CD4-positive, alpha-beta memory T cell (primary cell): ENCODE measurements at regions not wholly inside any gene's neighbourhood (a gene's known extent, or its start where the extent isn't known, plus 50 kb on each side); places are given as distances from the start of the nearest gene placed in this dataset.
A peak's percentile ranks its signal among the peaks of the same experiment; 100 is the strongest.

Source experiments
- CTCF ChIA-PET: fragments of 350-600 bp; sonication (Branson Sonifier 250); formaldehyde crosslinking; loops from one replicate; lab custom pipeline; 2021; ENCODE audit warnings: inconsistent platforms; ENCODE audit not compliant: partially characterized antibody; lab: Charles Lee
- POLR2A ChIA-PET: fragments of 350-600 bp; sonication (Branson Sonifier 250); formaldehyde crosslinking; loops from one replicate; lab custom pipeline; 2021; ENCODE audit not compliant: partially characterized antibody; lab: Charles Lee
- DNase-seq, 5 donors: peaks; one replicate each; pipeline versions ENCODE4 v3.0.0 to v3.0.0-alpha.2; 2020 to 2022; ENCODE audit warnings: mixed read lengths in 1 of 5
- H3K27ac ChIP-seq: one replicate; pipeline ENCODE4 v1.7.0; 2013; ENCODE audit warnings: low read depth, low read length
- H3K27me3 ChIP-seq: 2 replicates; pipeline ENCODE4 v1.7.0; 2013; ENCODE audit warnings: mild to moderate bottlenecking, low read length, moderate library complexity; ENCODE audit not compliant: insufficient read depth
- H3K36me3 ChIP-seq: 2 replicates; pipeline ENCODE4 v1.7.0; 2013; ENCODE audit warnings: mild to moderate bottlenecking, low read length, moderate library complexity; ENCODE audit not compliant: insufficient read depth
- H3K4me1 ChIP-seq: 2 replicates; pipeline ENCODE4 v1.7.0; 2013; ENCODE audit warnings: mild to moderate bottlenecking, low read length, moderate library complexity; ENCODE audit not compliant: insufficient read depth
- H3K4me3 ChIP-seq, 2 donors: one replicate each; pipeline ENCODE4 v1.7.0; 2013; ENCODE audit warnings: low read length in 2 of 2, mild to moderate bottlenecking in 1 of 2
- H3K9me3 ChIP-seq, 2 donors: one replicate each; pipeline ENCODE4 v1.7.0; 2013; ENCODE audit warnings: low read length in 2 of 2, control low read depth in 1 of 2; ENCODE audit not compliant: control insufficient read depth in 1 of 2
- H3K27ac Mint-ChIP-seq, 7 donors: one replicate each; pipeline ENCODE4 v1.8.0; 2020 to 2021; ENCODE audit warnings: mixed read lengths in 7 of 7, mild to moderate bottlenecking in 6 of 7, inconsistent platforms in 3 of 7, moderate library complexity in 3 of 7
- H3K27me3 Mint-ChIP-seq, 2 donors: one replicate each; pipeline ENCODE4 v1.8.0; 2020 to 2021; ENCODE audit warnings: mixed read lengths in 2 of 2
- H3K36me3 Mint-ChIP-seq, 2 donors: one replicate each; pipeline ENCODE4 v1.8.0; 2020 to 2021; ENCODE audit warnings: mixed read lengths in 2 of 2, inconsistent platforms in 1 of 2, mild to moderate bottlenecking in 1 of 2
- H3K4me1 Mint-ChIP-seq, 4 donors: one replicate each; pipeline ENCODE4 v1.8.0; 2020 to 2021; ENCODE audit warnings: mixed read lengths in 4 of 4, mild to moderate bottlenecking in 1 of 4
- H3K4me3 Mint-ChIP-seq, 8 donors: one replicate each; pipeline ENCODE4 v1.8.0; 2020 to 2021; ENCODE audit warnings: mixed read lengths in 8 of 8, mild to moderate bottlenecking in 7 of 8, moderate library complexity in 6 of 8, inconsistent platforms in 3 of 8
- H3K9me3 Mint-ChIP-seq, 8 donors: one replicate each; pipeline ENCODE4 v1.8.0; 2020 to 2021; ENCODE audit warnings: mixed read lengths in 8 of 8, mild to moderate bottlenecking in 5 of 8, inconsistent platforms in 3 of 8, moderate library complexity in 1 of 8
- intact Hi-C: fragments of 100-400 bp; cut with micrococcal nuclease; formaldehyde crosslinking; loops from one replicate; pipeline ENCODE4 v1.15.1; 2023

GRCh38 chr6:137685798-137686375 is 181.2 kb upstream of the TNFAIP3 start:
- no peak for DNase-seq
- Histone ChIP-seq H3K4me3 (no peak overlapping the region), H3K4me1 (no peaks in the 10 kb centered on the region), H3K36me3 (no peaks in the 10 kb centered on the region), H3K9me3 (no peaks in the 10 kb centered on the region), H3K27ac (no peak overlapping the region), H3K27me3 (no peaks in the 10 kb centered on the region)
- H3K4me3 Mint-ChIP-seq, result no peak overlapping the region
- POLR2A ChIA-PET, result interaction anchor here (1.2 kb wide), 1 partner anchor 10 kb away, joined by 3 read pairs; no protein-coding TSS in a partner anchor
- peaks cover 2 to 3% of the 10 kb centered on the region in 2 donors for H3K27me3 Mint-ChIP-seq
- no peaks in the 10 kb centered on the region for H3K36me3 Mint-ChIP-seq
- intact Hi-C loops, result no loop called here
- H3K4me1 Mint-ChIP-seq, result peaks cover 0 to 5% (median 2%) of the 10 kb centered on the region in 4 donors
- CTCF ChIA-PET, result interaction anchor here (1.2 kb wide), 1 partner anchor 19 kb away, joined by 3 read pairs; no protein-coding TSS in a partner anchor
- peaks cover 0 to 11% (median under 1%) of the 10 kb centered on the region in 8 donors for H3K9me3 Mint-ChIP-seq
- H3K27ac Mint-ChIP-seq, result peak overlapping the region in 1 of 7 donors; percentile 25

- Mint-ChIP-seq H3K27ac (no peak overlapping the region), H3K36me3 (no peaks in the 10 kb centered on the region), H3K4me1 (peaks cover 0 to 3% (median 0%) of the 10 kb centered on the region in 4 donors), H3K9me3 (peaks cover 0 to 6% (median 0%) of the 10 kb centered on the region in 8 donors), H3K4me3 (no peak overlapping the region), H3K27me3 (peaks cover 4 to 6% of the 10 kb centered on the region in 2 donors)
- Histone ChIP-seq H3K4me1 (no peaks in the 10 kb centered on the region), H3K27me3 (no peaks in the 10 kb centered on the region), H3K36me3 (no peaks in the 10 kb centered on the region), H3K27ac (no peak overlapping the region), H3K9me3 (no peaks in the 10 kb centered on the region), H3K4me3 (no peak overlapping the region)
- POLR2A ChIA-PET, result no interaction called here
- no peak for DNase-seq
- intact Hi-C loops, result no loop called here
- CTCF ChIA-PET, result interaction anchor here (1.7 kb wide), 1 partner anchor 19 kb away, joined by 3 read pairs; no protein-coding TSS in a partner anchor
Measured at GRCh38 chr6:137687818-137688217, 179.2 kb upstream of the TNFAIP3 start.

- H3K27ac Mint-ChIP-seq, result peak overlapping the region in 1 of 7 donors; percentile 23
- POLR2A ChIA-PET, result no interaction called here
Measured at GRCh38 chr6:137688230-137688971, 178.7 kb upstream of the TNFAIP3 start.

GRCh38 chr6:137689377-137689776 is 177.7 kb upstream of the TNFAIP3 start:
- H3K9me3 ChIP-seq, result no peaks in the 10 kb centered on the region
- Mint-ChIP-seq H3K27me3 (peaks cover 4 to 6% of the 10 kb centered on the region in 2 donors), H3K27ac (no peak overlapping the region), H3K4me3 (no peak overlapping the region), H3K36me3 (no peaks in the 10 kb centered on the region), H3K9me3 (no peaks in the 10 kb centered on the region), H3K4me1 (peaks cover 0 to 2% (median 0%) of the 10 kb centered on the region in 4 donors)
- no peak for DNase-seq
- H3K4me1 ChIP-seq, result no peaks in the 10 kb centered on the region
- CTCF ChIA-PET, result no interaction called here
- H3K27me3 ChIP-seq, result no peaks in the 10 kb centered on the region
- H3K36me3 ChIP-seq, result no peaks in the 10 kb centered on the region
- intact Hi-C loops, result no loop called here
- H3K27ac ChIP-seq, result no peak overlapping the region
- no peak overlapping the region for H3K4me3 ChIP-seq
- POLR2A ChIA-PET, result no interaction called here

More at GRCh38 chr6:137688230-137688971, 178.7 kb upstream of the TNFAIP3 start:
- DNase-seq, result no peak
- Histone ChIP-seq H3K4me3 (no peak overlapping the region), H3K27ac (no peak overlapping the region), H3K4me1 (no peaks in the 10 kb centered on the region), H3K36me3 (no peaks in the 10 kb centered on the region), H3K9me3 (no peaks in the 10 kb centered on the region), H3K27me3 (no peaks in the 10 kb centered on the region)
- H3K4me3 Mint-ChIP-seq, result no peak overlapping the region
- no peaks in the 10 kb centered on the region for H3K36me3 Mint-ChIP-seq
- peaks cover 4 to 6% of the 10 kb centered on the region in 2 donors for H3K27me3 Mint-ChIP-seq
- peaks cover 0 to 2% (median 0%) of the 10 kb centered on the region in 8 donors for H3K9me3 Mint-ChIP-seq
- intact Hi-C loops, result no loop called here
- peaks cover 0 to 3% (median 0%) of the 10 kb centered on the region in 4 donors for H3K4me1 Mint-ChIP-seq
- CTCF ChIA-PET, result interaction anchor here (1.7 kb wide), 1 partner anchor 18 kb away, joined by 3 read pairs; no protein-coding TSS in a partner anchor

GRCh38 chr6:137690034-137690433 is 177.0 kb upstream of the TNFAIP3 start:
- Histone ChIP-seq H3K36me3 (no peaks in the 10 kb centered on the region), H3K4me1 (no peaks in the 10 kb centered on the region), H3K27me3 (no peaks in the 10 kb centered on the region), H3K27ac (no peak overlapping the region), H3K4me3 (no peak overlapping the region), H3K9me3 (no peaks in the 10 kb centered on the region)
- CTCF ChIA-PET, result interaction anchor here (0.7 kb wide), 1 partner anchor 16 kb away, joined by 3 read pairs; no protein-coding TSS in a partner anchor
- Mint-ChIP-seq H3K4me1 (no peaks in the 10 kb centered on the region), H3K4me3 (no peak overlapping the region), H3K36me3 (no peaks in the 10 kb centered on the region), H3K9me3 (peaks cover 0 to 1% (median 0%) of the 10 kb centered on the region in 8 donors), H3K27me3 (peaks cover 4 to 6% of the 10 kb centered on the region in 2 donors), H3K27ac (no peak overlapping the region)
- DNase-seq, result no peak
- POLR2A ChIA-PET, result no interaction called here
- intact Hi-C loops, result no loop called here

GRCh38 chr6:137690721-137691120 is 176.3 kb upstream of the TNFAIP3 start:
- Mint-ChIP-seq H3K9me3 (peaks cover 0 to 1% (median 0%) of the 10 kb centered on the region in 8 donors), H3K4me3 (no peak overlapping the region), H3K4me1 (no peaks in the 10 kb centered on the region), H3K27me3 (peaks cover 4 to 6% of the 10 kb centered on the region in 2 donors), H3K27ac (no peak overlapping the region), H3K36me3 (no peaks in the 10 kb centered on the region)
- H3K27me3 ChIP-seq, result no peaks in the 10 kb centered on the region
- POLR2A ChIA-PET, result no interaction called here
- H3K9me3 ChIP-seq, result no peaks in the 10 kb centered on the region
- no peak overlapping the region for H3K4me3 ChIP-seq
- CTCF ChIA-PET, result no interaction called here
- no peak for DNase-seq
- intact Hi-C loops, result no loop called here
- no peaks in the 10 kb centered on the region for H3K4me1 ChIP-seq
- no peaks in the 10 kb centered on the region for H3K36me3 ChIP-seq
- H3K27ac ChIP-seq, result no peak overlapping the region

- CTCF ChIA-PET, result no interaction called here
Measured at GRCh38 chr6:137692308-137692707, 174.8 kb upstream of the TNFAIP3 start.

More at GRCh38 chr6:137692308-137692707, 174.8 kb upstream of the TNFAIP3 start:
- DNase-seq, result no peak
- POLR2A ChIA-PET, result no interaction called here
- H3K4me1 Mint-ChIP-seq, result peaks cover 0 to under 1% (median 0%) of the 10 kb centered on the region in 4 donors
- Histone ChIP-seq H3K9me3 (no peaks in the 10 kb centered on the region), H3K4me3 (no peak overlapping the region), H3K27ac (no peak overlapping the region), H3K27me3 (no peaks in the 10 kb centered on the region), H3K4me1 (no peaks in the 10 kb centered on the region), H3K36me3 (no peaks in the 10 kb centered on the region)
- no peak overlapping the region for H3K4me3 Mint-ChIP-seq
- H3K9me3 Mint-ChIP-seq, result peaks cover 0 to 1% (median 0%) of the 10 kb centered on the region in 8 donors
- peaks cover 2 to 7% of the 10 kb centered on the region in 2 donors for H3K27me3 Mint-ChIP-seq
- H3K36me3 Mint-ChIP-seq, result no peaks in the 10 kb centered on the region
- intact Hi-C loops, result no loop called here
- no peak overlapping the region for H3K27ac Mint-ChIP-seq
